ENCODE measurements at regions not wholly inside any gene's neighbourhood (a gene's known extent, or its start where the extent isn't known, plus 50 kb on each side); places are given as distances from the start of the nearest gene placed in this dataset.

GRCh38 chrX:65587616-65588526, 53.3 kb upstream of the LAS1L start (continued):
- TF ChIP-seq TEAD4 (IDR thresholded peaks at IDR 0.05; ENCODE audit: low read length) (no peak), TEAD4 (CRISPR knock-in tag; IDR thresholded peaks at IDR 0.05; ENCODE audit: borderline replicate concordance) (no peak), ELF4 (CRISPR knock-in tag; IDR thresholded peaks at IDR 0.05) (no peak), CEBPB (tag; IDR thresholded peaks at IDR 0.05) (no peak), UBTF (IDR thresholded peaks at IDR 0.05; ENCODE audit: borderline replicate concordance in 1 of 2, low read depth in 2 of 2, low read length in 2 of 2) (peak in 1 of 2 experiments; percentile 44; a peak in 1 of 4 replicates), EP300 (IDR thresholded peaks at IDR 0.05; ENCODE audit: low read length) (no peak), CBX1 (IDR thresholded peaks at IDR 0.05; ENCODE audit: low read depth) (no peak), ZNF282 (CRISPR knock-in tag; IDR thresholded peaks at IDR 0.05) (no peak), ZNF592 (IDR thresholded peaks at IDR 0.05) (0 out of 2 replicates have a peak, but pooled peaks have one; percentile 38), ESRRA (IDR thresholded peaks at IDR 0.05; ENCODE audit: borderline replicate concordance, low read depth) (no peak), ZNF197 (CRISPR knock-in tag; IDR thresholded peaks at IDR 0.05; ENCODE audit: low read depth) (no peak), ZNF57 (CRISPR knock-in tag; IDR thresholded peaks at IDR 0.05) (no peak), FIP1L1 (IDR thresholded peaks at IDR 0.05; ENCODE audit: low read depth, low read length, poor library complexity, severe bottlenecking) (no peak), GABPB2 (CRISPR knock-in tag; conservative IDR thresholded peaks at IDR 0.05) (no peak), U2AF2 (optimal IDR thresholded peaks at IDR 0.05; ENCODE audit: low read depth, low read length) (no peak), POLR2AphosphoS2 (IDR thresholded peaks at IDR 0.05; ENCODE audit: low read length) (no peak), FOXO4 (CRISPR knock-in tag; IDR thresholded peaks at IDR 0.05) (no peak), HDAC6 (IDR thresholded peaks at IDR 0.05; ENCODE audit: low read depth, low read length) (no peak), MAZ (CRISPR knock-in tag; conservative IDR thresholded peaks at IDR 0.05 in 1 of 2, IDR thresholded peaks at IDR 0.05 in 1 of 2) (peak in 1 of 2 experiments; percentile 38; a peak in 1 of 4 replicates)
